Endothelial cell of umbilical vein (primary cell): ENCODE measurements at regions not wholly inside any gene's neighbourhood (a gene's known extent, or its start where the extent isn't known, plus 50 kb on each side); places are given as distances from the start of the nearest gene placed in this dataset.

ENCODE experiments used
- BruUV-seq: library from RNA; stranded (reverse); fragments of 400-500 nt; replicated peaks from 2 replicates; lab custom pipeline; 2021; lab: Mats Ljungman, UMichigan
- CTCF ChIA-PET: fragments of 300-600, 350-600 bp; sonication (Branson Sonifier 250); formaldehyde crosslinking; loops from one replicate; lab custom pipeline; 2021; ENCODE audit warnings: antibody characterized with exemption, inconsistent platforms; lab: Charles Lee
- POLR2A ChIA-PET: fragments of 300-600, 350-600 bp; sonication (Branson Sonifier 250); formaldehyde crosslinking; loops from one replicate; lab custom pipeline; 2021; ENCODE audit warnings: antibody characterized with exemption, inconsistent platforms; lab: Charles Lee
- DNase-seq: peaks from one replicate; pipeline ENCODE4 v3.0.0-alpha.2; 2011; ENCODE audit warnings: low read depth, low spot score
- FAIRE-seq: peaks from 2 replicates; lab custom pipeline; 2011; peaks lifted over from hg19 to GRCh38; lab: Jason Lieb, UNC
- H2AFZ ChIP-seq: 2 replicates; pipeline ENCODE4 v1.6.0; 2012; ENCODE audit warnings: low read depth, low read length, control low read depth, inconsistent platforms
- H3K27ac ChIP-seq: 2 replicates; pipeline ENCODE4 v1.5.1; 2011; ENCODE audit warnings: low read depth, mild to moderate bottlenecking, control low read depth, low read length, moderate library complexity; ENCODE audit not compliant: insufficient read depth
- H3K27me3 ChIP-seq, 2 experiments: 2 replicates each; pipeline versions ENCODE4 v1.6.0 to v1.6.1; 2011; ENCODE audit warnings: low read length in 2 of 2, mixed read lengths in 1 of 2; ENCODE audit not compliant: control insufficient read depth in 2 of 2, insufficient read depth in 2 of 2
- H3K36me3 ChIP-seq, 2 experiments: 2 replicates in 1 of 2; 3 replicates in 1 of 2; pipeline ENCODE4 v1.5.1; 2011; ENCODE audit warnings: low read length in 2 of 2, mild to moderate bottlenecking in 1 of 2, moderate library complexity in 1 of 2; ENCODE audit not compliant: control insufficient read depth in 2 of 2, insufficient read depth in 2 of 2; ENCODE audit errors: extremely low read depth in 1 of 2
- H3K4me1 ChIP-seq: 3 replicates; pipeline ENCODE4 v1.5.1; 2011; ENCODE audit warnings: mild to moderate bottlenecking, low read length; ENCODE audit not compliant: control insufficient read depth, insufficient read depth; ENCODE audit errors: extremely low read depth
- H3K4me2 ChIP-seq: 2 replicates; pipeline ENCODE4 v1.6.1; 2011; ENCODE audit warnings: low read length, control low read depth, mixed read lengths; ENCODE audit not compliant: insufficient read depth
- H3K4me3 ChIP-seq, 3 experiments: fragments of 200-600 bp in 1 of 3; sonication (generic), shearing (Covaris generic) in 1 of 3; replicated peaks in 1 of 3; 2 replicates each; pipeline ENCODE4 v1.5.1; 2011 to 2016; ENCODE audit warnings: control low read depth in 3 of 3, low read length in 3 of 3, mild to moderate bottlenecking in 2 of 3, inconsistent platforms in 1 of 3, low read depth in 1 of 3, moderate library complexity in 1 of 3; ENCODE audit not compliant: insufficient read depth in 1 of 3
- H3K79me2 ChIP-seq: 2 replicates; pipeline ENCODE4 v1.6.0; 2012; ENCODE audit warnings: low read length, inconsistent platforms; ENCODE audit not compliant: control insufficient read depth, insufficient read depth
- H3K9ac ChIP-seq: replicated peaks from 2 replicates; pipeline ENCODE3; 2011; ENCODE audit warnings: low read length, control low read depth; ENCODE audit not compliant: insufficient read depth; ENCODE audit errors: extremely low read depth
- H3K9me1 ChIP-seq: replicated peaks from 3 replicates; pipeline ENCODE4 v1.6.0; 2011; ENCODE audit warnings: mild to moderate bottlenecking, low read length; ENCODE audit not compliant: control insufficient read depth, insufficient read depth; ENCODE audit errors: extremely low read depth
- H3K9me3 ChIP-seq: replicated peaks from 2 replicates; pipeline ENCODE4 v1.5.1; 2012; ENCODE audit warnings: low read length, inconsistent platforms; ENCODE audit not compliant: control insufficient read depth, insufficient read depth
- H4K20me1 ChIP-seq: replicated peaks from 2 replicates; pipeline ENCODE3; 2011; ENCODE audit warnings: mild to moderate bottlenecking, low read length; ENCODE audit not compliant: control insufficient read depth, insufficient read depth; ENCODE audit errors: extremely low read depth
- CTCF ChIP-seq, 2 donors: IDR thresholded peaks; 1 replicate in 1 of 2; 2 replicates in 1 of 2; pipeline ENCODE4 v1.5.1; 2011; ENCODE audit warnings: low read length in 2 of 2, mild to moderate bottlenecking in 2 of 2, moderate library complexity in 2 of 2, control low read depth in 1 of 2, inconsistent platforms in 1 of 2, low read depth in 1 of 2; ENCODE audit not compliant: insufficient read depth in 1 of 2; ENCODE audit errors: extremely low read depth in 1 of 2
- EZH2 ChIP-seq: IDR thresholded peaks from 2 replicates; pipeline ENCODE4 v1.6.1; 2012; ENCODE audit warnings: borderline replicate concordance, low read depth, mild to moderate bottlenecking, moderate library complexity, low read length, inconsistent platforms; ENCODE audit not compliant: severe bottlenecking
- FOS ChIP-seq: IDR thresholded peaks from 2 replicates; pipeline ENCODE4 v1.6.1; 2011; ENCODE audit warnings: mild to moderate bottlenecking, low read length, moderate library complexity, borderline replicate concordance; ENCODE audit not compliant: insufficient read depth
- GATA2 ChIP-seq: IDR thresholded peaks from 2 replicates; pipeline ENCODE4 v1.7.0; 2011; ENCODE audit warnings: low read depth, mild to moderate bottlenecking, moderate library complexity, mixed read lengths, low read length; ENCODE audit not compliant: insufficient read length, insufficient read depth
- JUN ChIP-seq: IDR thresholded peaks from 2 replicates; pipeline ENCODE4 v1.6.1; 2011; ENCODE audit warnings: borderline replicate concordance, low read depth; ENCODE audit not compliant: insufficient read length, insufficient read depth
- MAX ChIP-seq: IDR thresholded peaks from 2 replicates; pipeline ENCODE4 v1.6.1; 2011; ENCODE audit not compliant: insufficient read depth, insufficient read length
- MYC ChIP-seq: IDR thresholded peaks from one replicate; pipeline ENCODE4 v1.6.1; 2011; ENCODE audit warnings: mild to moderate bottlenecking, low read depth, low read length
- POLR2A ChIP-seq: IDR thresholded peaks from 2 replicates; pipeline ENCODE4 v1.6.1; 2012; ENCODE audit warnings: low read depth, mild to moderate bottlenecking, control low read depth, low read length
- POLR2AphosphoS5 ChIP-seq: IDR thresholded peaks from 2 replicates; pipeline ENCODE4 v1.6.1; 2012; ENCODE audit warnings: low read depth, mild to moderate bottlenecking, control low read depth, low read length, moderate library complexity; ENCODE audit not compliant: insufficient read depth
- dilution Hi-C: fragments of 300-500 bp; cut with MboI; formaldehyde crosslinking; loops from one replicate; pipeline ENCODE4 v1.15.0; 2019; ENCODE audit warnings: low sequenced_read_pairs; ENCODE audit not compliant: extremely low pct_ligation_motif_present
- intact Hi-C: fragments of 100-400 bp; cut with micrococcal nuclease; formaldehyde crosslinking; loops from one replicate; pipeline ENCODE4 v1.10.0; 2022

- TF ChIP-seq CTCF (IDR thresholded peaks at IDR 0.05; ENCODE audit: extremely low read depth in 1 of 2, insufficient read depth in 1 of 2, low read depth in 1 of 2, low read length in 2 of 2) (peak; percentile 88), MYC (no peak)
- peaks cover 10 to 18% of the 10 kb centered on the region in 2 experiments for H3K27me3 ChIP-seq
- POLR2A ChIA-PET: no interaction called here
- peak overlapping the region; percentile 31 for H3K4me2 ChIP-seq
- intact Hi-C loops: loop anchor here (1.0 to 5.0 kb wide), 5 partner anchors 69 to 295 kb away; no protein-coding TSS in a partner anchor
- no peaks in the 10 kb centered on the region for H3K4me1 ChIP-seq
- H4K20me1 ChIP-seq: no peaks in the 10 kb centered on the region
- DNase-seq: peak; percentile 70
- CTCF ChIA-PET: interaction anchor here (0.6 to 8.1 kb wide), 35 partner anchors 8 to 432 kb away, joined by 3 to 279 read pairs (median 4); no protein-coding TSS in a partner anchor
- BruUV-seq: no TSS peak
- H3K79me2 ChIP-seq: no peaks in the 10 kb centered on the region
- no peaks in the 10 kb centered on the region for H3K9me1 ChIP-seq
- no peak overlapping the region for H3K27ac ChIP-seq
- no peaks in the 10 kb centered on the region for H3K9me3 ChIP-seq
- H3K4me3 ChIP-seq: no peak overlapping the region
- H3K36me3 ChIP-seq: no peaks in the 10 kb centered on the region
- dilution Hi-C loops: no loop called here
- H3K9ac ChIP-seq: no peak overlapping the region
- no peak overlapping the region for H2AFZ ChIP-seq
- FAIRE-seq: peak; percentile 83
Observed at GRCh38 chr21:33127154-33127867, 57.4 kb downstream of the OLIG1 start.

GRCh38 chr21:33127868-33128242 is 57.9 kb downstream of the OLIG1 start:
- H4K20me1 ChIP-seq: no peaks in the 10 kb centered on the region
- TF ChIP-seq POLR2A (no peak), POLR2AphosphoS5 (no peak), JUN (no peak), GATA2 (no peak), CTCF (IDR thresholded peaks at IDR 0.05; ENCODE audit: extremely low read depth in 1 of 2, insufficient read depth in 1 of 2, low read depth in 1 of 2, low read length in 2 of 2) (no peak), EZH2 (no peak), MAX (no peak), FOS (no peak), MYC (no peak)
- H3K4me3 ChIP-seq: no peak overlapping the region
- intact Hi-C loops: loop anchor here (1.0 to 5.0 kb wide), 5 partner anchors 69 to 296 kb away; no protein-coding TSS in a partner anchor
- CTCF ChIA-PET: interaction anchor here (0.9 to 8.1 kb wide), 26 partner anchors 9 to 317 kb away, joined by 3 to 279 read pairs (median 4); no protein-coding TSS in a partner anchor
- no peak overlapping the region for H3K4me2 ChIP-seq
- BruUV-seq: no TSS peak
- POLR2A ChIA-PET: no interaction called here
- H3K9me3 ChIP-seq: no peaks in the 10 kb centered on the region
- no peak for FAIRE-seq
- H3K4me1 ChIP-seq: no peaks in the 10 kb centered on the region
- no peak overlapping the region for H3K27ac ChIP-seq
- DNase-seq: no peak
- no peak overlapping the region for H2AFZ ChIP-seq
- dilution Hi-C loops: no loop called here
- no peaks in the 10 kb centered on the region for H3K36me3 ChIP-seq
- no peaks in the 10 kb centered on the region for H3K79me2 ChIP-seq
- no peak overlapping the region for H3K9ac ChIP-seq
- peaks cover 10 to 18% of the 10 kb centered on the region in 2 experiments for H3K27me3 ChIP-seq
- H3K9me1 ChIP-seq: no peaks in the 10 kb centered on the region
